Left lung (tissue), 4 donors: ENCODE measurements at regions not wholly inside any gene's neighbourhood (a gene's known extent, or its start where the extent isn't known, plus 50 kb on each side); places are given as distances from the start of the nearest gene placed in this dataset.

ENCODE experiments used
- ATAC-seq: fragments of 200-7000 bp; cut with Tn5 transposase; one replicate; pipeline ENCODE4 v1.9.1; 2020; ENCODE audit warnings: moderate library complexity
- DNase-seq, 4 donors: peaks; one replicate each; pipeline ENCODE4 v3.0.0-alpha.2; 2013 to 2020
- H3K27ac ChIP-seq, 2 donors: fragments of 200-600 bp; sonication (generic) in 1 of 2; one replicate each; pipeline versions ENCODE4 v1.5.0 to v1.8.0; 2020 to 2021
- H3K27me3 ChIP-seq, 2 donors: fragments of 200-600 bp; sonication (generic) in 1 of 2; one replicate each; pipeline versions ENCODE4 v1.5.0 to v1.8.0; 2020 to 2021
- H3K36me3 ChIP-seq, 2 donors: fragments of 200-600 bp; sonication (generic) in 1 of 2; one replicate each; pipeline versions ENCODE4 v1.5.0 to v1.8.0; 2020 to 2021
- H3K4me1 ChIP-seq, 2 donors: fragments of 200-600 bp; one replicate each; pipeline ENCODE4 v1.8.0; 2021
- H3K4me3 ChIP-seq, 2 donors: fragments of 200-600 bp; sonication (generic) in 1 of 2; one replicate each; pipeline versions ENCODE4 v1.5.0 to v1.8.0; 2020 to 2021; ENCODE audit warnings: mild to moderate bottlenecking in 1 of 2
- H3K9me3 ChIP-seq, 2 donors: fragments of 200-600 bp; sonication (generic) in 1 of 2; one replicate each; pipeline versions ENCODE4 v1.5.0 to v1.8.0; 2020 to 2021
- CTCF ChIP-seq, 2 donors: fragments of 200-600 bp; sonication (generic) in 1 of 2; IDR thresholded peaks; one replicate each; pipeline versions ENCODE4 v1.5.0 to v1.8.0; 2021; ENCODE audit warnings: antibody characterized with exemption in 2 of 2
- intact Hi-C, 2 donors: fragments of 100-400 bp; cut with DNase I; formaldehyde crosslinking; loops; one replicate each; pipeline versions ENCODE4 v1.11.2 to v1.14.2; 2022
- donor health status: DM: no; HTN: yes; CAD: no.
- donor health status: DM: no; HTN: no; CAD: no.

GRCh38 chr15:69629631-69630161, 177.1 kb downstream of the RPLP1 start:
- DNase-seq = no peak
- no peak for ATAC-seq
- Histone ChIP-seq H3K9me3 (no peaks in the 10 kb centered on the region), H3K27ac (no peak overlapping the region), H3K4me3 (no peak overlapping the region), H3K27me3 (peaks cover 0 to 29% of the 10 kb centered on the region in 2 donors), H3K4me1 (peaks cover 0 to 5% of the 10 kb centered on the region in 2 donors), H3K36me3 (no peaks in the 10 kb centered on the region)
- intact Hi-C loops = no loop called here
- TF ChIP-seq CTCF (IDR thresholded peaks at IDR 0.05) = no peak

- Histone ChIP-seq H3K36me3 (no peaks in the 10 kb centered on the region), H3K4me1 (peaks cover 0 to 2% of the 10 kb centered on the region in 2 donors), H3K27me3 (peaks cover 0 to 29% of the 10 kb centered on the region in 2 donors), H3K4me3 (no peak overlapping the region), H3K27ac (no peak overlapping the region), H3K9me3 (no peaks in the 10 kb centered on the region)
- ATAC-seq = no peak
- intact Hi-C loops = no loop called here
- no peak for TF ChIP-seq CTCF (IDR thresholded peaks at IDR 0.05)
- no peak for DNase-seq
Observed at GRCh38 chr15:69631005-69631404, 178.4 kb downstream of the RPLP1 start.

- Histone ChIP-seq H3K27me3 (peaks cover 0 to 29% of the 10 kb centered on the region in 2 donors), H3K9me3 (no peaks in the 10 kb centered on the region), H3K4me3 (no peak overlapping the region), H3K27ac (no peak overlapping the region), H3K4me1 (no peaks in the 10 kb centered on the region), H3K36me3 (no peaks in the 10 kb centered on the region)
- TF ChIP-seq CTCF (IDR thresholded peaks at IDR 0.05) = no peak
- ATAC-seq (no peak), DNase-seq (no peak)
- intact Hi-C loops = no loop called here
Observed at GRCh38 chr15:69631978-69632377, 179.4 kb downstream of the RPLP1 start.

GRCh38 chr15:69634860-69635259, 182.2 kb downstream of the RPLP1 start:
- H3K4me1 ChIP-seq = no peaks in the 10 kb centered on the region

More at GRCh38 chr15:69634860-69635259, 182.2 kb downstream of the RPLP1 start:
- Histone ChIP-seq H3K36me3 (no peaks in the 10 kb centered on the region), H3K27me3 (peaks cover 0 to 27% of the 10 kb centered on the region in 2 donors), H3K9me3 (no peaks in the 10 kb centered on the region), H3K4me3 (no peak overlapping the region), H3K27ac (no peak overlapping the region)
- no peak for TF ChIP-seq CTCF (IDR thresholded peaks at IDR 0.05)
- no peak for ATAC-seq
- intact Hi-C loops = no loop called here
- DNase-seq = no peak
